ENCODE measurements at regions not wholly inside any gene's neighbourhood (a gene's known extent, or its start where the extent isn't known, plus 50 kb on each side); places are given as distances from the start of the nearest gene placed in this dataset.

DNA sequence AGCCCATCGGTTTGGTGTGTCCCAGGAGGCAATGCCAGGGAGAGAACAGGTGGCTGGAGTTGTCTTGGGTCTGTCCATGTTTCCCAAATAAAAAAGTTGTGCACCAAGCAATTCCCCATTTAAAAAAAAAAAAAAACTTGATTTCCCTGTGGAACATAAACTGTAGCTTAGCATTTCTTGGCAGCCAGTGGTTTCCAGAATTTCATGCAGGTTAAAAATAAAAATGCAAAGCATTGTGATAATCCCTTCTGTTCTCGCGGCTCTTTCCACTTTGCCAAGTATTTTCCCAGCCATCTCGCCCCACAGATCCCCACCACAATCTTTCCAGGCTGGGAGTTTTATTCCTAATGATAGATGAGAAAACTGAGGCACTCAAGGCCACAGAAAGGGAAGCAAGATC lies 51.4 kb upstream of the MSX1 start:
- TF ChIP-seq, protein P1, sequence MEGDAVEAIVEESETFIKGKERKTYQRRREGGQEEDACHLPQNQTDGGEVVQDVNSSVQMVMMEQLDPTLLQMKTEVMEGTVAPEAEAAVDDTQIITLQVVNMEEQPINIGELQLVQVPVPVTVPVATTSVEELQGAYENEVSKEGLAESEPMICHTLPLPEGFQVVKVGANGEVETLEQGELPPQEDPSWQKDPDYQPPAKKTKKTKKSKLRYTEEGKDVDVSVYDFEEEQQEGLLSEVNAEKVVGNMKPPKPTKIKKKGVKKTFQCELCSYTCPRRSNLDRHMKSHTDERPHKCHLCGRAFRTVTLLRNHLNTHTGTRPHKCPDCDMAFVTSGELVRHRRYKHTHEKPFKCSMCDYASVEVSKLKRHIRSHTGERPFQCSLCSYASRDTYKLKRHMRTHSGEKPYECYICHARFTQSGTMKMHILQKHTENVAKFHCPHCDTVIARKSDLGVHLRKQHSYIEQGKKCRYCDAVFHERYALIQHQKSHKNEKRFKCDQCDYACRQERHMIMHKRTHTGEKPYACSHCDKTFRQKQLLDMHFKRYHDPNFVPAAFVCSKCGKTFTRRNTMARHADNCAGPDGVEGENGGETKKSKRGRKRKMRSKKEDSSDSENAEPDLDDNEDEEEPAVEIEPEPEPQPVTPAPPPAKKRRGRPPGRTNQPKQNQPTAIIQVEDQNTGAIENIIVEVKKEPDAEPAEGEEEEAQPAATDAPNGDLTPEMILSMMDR (IDR thresholded peaks at IDR 0.05), result no peak
- DNase-seq (ENCODE audit: low spot score) (no peak), ATAC-seq (ENCODE audit: low FRiP score) (no peak)

DNA sequence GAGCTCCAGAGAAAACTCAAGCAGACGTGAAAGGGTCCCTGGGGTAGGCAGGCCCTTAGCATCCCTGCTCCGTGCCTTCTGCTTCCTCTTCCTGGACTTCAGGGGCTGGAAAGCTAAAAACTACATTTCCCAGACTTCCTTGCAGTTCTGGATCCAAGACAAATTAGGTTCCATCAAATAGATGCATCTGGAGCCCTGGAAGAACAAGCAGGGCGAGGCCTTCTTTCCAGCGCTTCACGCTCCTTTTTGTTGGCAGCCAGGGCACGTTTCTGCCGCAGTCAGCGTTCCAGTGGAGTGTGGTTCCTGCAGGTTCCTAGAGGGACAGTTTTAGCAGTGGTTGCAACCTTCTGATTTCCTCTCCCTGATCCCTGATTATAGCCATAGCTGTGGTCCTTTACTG lies 53.6 kb upstream of the MSX1 start:
- TF ChIP-seq, protein P1 (IDR thresholded peaks at IDR 0.05), result no peak
- ATAC-seq (ENCODE audit: low FRiP score), result no peak
- no peak for DNase-seq (ENCODE audit: low spot score)

DNA sequence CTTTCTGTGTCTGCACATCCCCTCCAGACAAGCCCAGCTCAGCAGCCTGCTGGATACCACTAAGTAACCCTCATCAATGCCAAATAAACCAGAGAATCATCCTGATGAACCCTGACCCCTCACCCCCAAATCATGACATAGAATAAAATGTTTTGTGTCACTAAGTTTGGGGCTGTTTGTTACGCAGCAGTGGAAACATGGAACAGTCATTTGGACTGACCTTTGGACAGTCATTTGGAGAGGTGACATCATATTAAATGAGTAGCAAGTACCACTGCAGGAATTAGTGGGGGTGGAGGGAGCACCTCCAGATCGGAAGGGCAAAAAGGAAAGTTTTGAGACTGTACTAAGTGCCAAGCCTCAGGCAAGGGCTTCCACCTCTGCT lies 55.6 kb upstream of the MSX1 start:
- TF ChIP-seq, protein P1 (IDR thresholded peaks at IDR 0.05), result no peak
- no peak for ATAC-seq (ENCODE audit: low FRiP score)
- no peak for DNase-seq (ENCODE audit: low spot score)

DNA sequence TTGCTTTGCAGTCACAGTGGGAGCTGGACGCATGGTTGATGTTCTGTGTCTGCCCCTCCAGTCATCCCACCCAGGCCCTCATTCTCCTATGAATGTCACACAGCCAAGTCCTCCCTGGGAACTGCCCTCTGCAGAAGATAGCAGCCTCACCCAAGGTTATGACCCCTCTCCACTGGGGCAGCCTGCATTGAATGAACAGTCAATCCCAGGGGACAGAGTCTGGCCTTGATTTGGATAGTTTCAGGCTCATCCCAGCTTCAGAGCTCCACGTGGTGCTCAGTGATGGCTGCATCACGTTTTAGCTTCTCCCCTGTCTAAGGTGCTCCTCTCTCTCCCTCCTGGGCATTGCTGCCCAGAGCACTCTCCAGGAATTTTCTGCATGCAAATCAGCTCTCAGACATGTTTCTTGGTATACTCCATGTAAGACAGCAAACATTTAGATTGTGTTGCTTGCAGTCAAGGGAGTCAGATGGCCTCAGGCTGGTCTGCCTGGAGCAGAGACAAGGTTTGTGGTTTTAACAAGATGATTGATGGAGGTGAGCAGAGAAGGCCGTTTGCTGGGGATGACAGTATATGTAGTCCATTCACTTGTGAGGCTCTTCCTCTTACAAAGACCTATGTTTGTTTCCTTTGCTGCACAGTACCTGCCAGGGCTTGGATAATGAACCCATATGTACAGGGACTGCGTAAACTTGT lies 56.1 kb upstream of the MSX1 start:
- TF ChIP-seq, protein P1 (IDR thresholded peaks at IDR 0.05), result no peak
- ATAC-seq (ENCODE audit: low FRiP score), result no peak
- DNase-seq (ENCODE audit: low spot score), result no peak

DNA sequence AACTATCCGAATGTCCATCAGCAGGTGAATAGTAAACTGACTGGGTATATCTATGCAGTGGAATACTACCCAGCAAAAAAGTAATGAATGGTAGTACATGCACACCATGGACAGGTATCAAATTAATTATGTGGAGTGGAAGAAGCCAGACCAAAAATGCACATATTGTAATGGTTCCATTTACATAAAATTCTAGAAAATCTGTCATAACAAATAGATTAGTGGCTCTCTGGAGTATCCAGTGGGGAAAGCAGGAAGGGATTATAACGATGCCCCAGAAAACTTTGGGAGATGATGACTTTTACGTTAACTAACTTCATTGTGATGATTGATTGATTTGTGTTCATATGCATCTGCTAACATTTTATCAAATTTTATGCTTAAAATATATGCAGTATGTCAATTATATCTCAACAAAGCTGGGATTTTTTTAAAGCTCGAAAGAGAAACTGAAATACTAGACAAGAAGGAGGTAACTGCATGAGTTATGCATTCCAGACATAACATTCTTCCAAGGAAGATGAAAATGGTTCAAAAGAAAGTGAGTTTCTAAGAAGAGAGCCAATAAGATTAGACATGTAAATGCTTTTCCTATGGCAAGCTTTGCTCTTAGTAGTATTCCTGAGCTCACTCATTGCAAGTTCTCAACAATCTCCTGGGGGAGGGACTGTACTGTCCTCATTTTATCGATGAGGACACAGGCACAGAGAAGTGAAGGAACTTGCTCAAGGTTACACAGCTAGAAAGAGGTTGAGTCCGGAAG lies 58.6 kb upstream of the MSX1 start:
- ATAC-seq (ENCODE audit: low FRiP score), result peak; percentile 52
- DNase-seq (ENCODE audit: low spot score), result no peak
- TF ChIP-seq, protein P1 (IDR thresholded peaks at IDR 0.05), result no peak

DNA sequence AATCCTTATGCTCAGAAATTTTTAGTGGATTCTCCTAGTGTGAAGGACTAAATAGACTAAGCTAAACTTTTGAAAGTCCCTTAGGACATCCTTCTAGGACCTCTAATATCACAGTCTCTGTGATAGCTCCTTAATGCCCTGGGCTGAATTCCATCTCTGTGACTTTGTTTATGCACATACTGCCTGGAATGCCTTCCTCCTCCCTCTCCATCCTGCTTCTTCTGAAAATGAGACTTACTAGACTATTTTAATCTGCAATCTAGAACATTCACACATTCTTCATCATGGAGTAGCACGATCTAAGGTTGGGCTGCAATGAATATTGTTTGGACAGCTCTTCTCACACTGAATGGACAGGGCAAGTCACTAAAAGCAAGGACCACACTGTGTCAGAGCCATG lies 65.0 kb upstream of the MSX1 start:
- no peak for ATAC-seq (ENCODE audit: low FRiP score)
- no peak for DNase-seq (ENCODE audit: low spot score)
- TF ChIP-seq, protein P1 (IDR thresholded peaks at IDR 0.05), result no peak

DNA sequence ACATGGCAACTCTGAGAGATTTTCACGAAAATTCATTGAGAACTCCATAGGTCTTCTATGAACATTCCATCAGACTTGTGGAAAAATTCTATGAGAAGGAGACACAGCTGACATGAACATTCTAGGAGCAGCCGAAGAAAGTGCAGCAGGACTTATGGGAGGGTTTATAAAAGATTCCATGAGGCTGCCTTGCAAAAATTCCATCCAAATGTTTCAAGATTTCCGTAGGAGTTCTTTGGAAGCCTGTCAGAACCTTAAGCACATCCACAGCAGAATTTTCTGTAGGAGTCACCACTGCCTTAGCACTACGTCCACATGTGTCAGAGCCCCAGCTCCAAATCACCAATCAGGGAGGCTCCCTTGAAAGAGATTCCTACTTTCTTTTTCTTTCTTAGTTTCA lies 67.0 kb upstream of the MSX1 start:
- TF ChIP-seq, protein P1 (IDR thresholded peaks at IDR 0.05), result no peak
- ATAC-seq (ENCODE audit: low FRiP score) (peak; percentile 81), DNase-seq (ENCODE audit: low spot score) (no peak)

Measured in omental fat pad (tissue), 3 donors.